CD8-positive, alpha-beta memory T cell (primary cell): ENCODE measurements at regions not wholly inside any gene's neighbourhood (a gene's known extent, or its start where the extent isn't known, plus 50 kb on each side); places are given as distances from the start of the nearest gene placed in this dataset.
"Not testable (repeated sequence)": the region's sequence is repeated elsewhere in the genome, so short reads cannot be mapped to it uniquely, and the experiment has no call there.

Experiments used
- CTCF ChIA-PET: fragments of 350-600 bp; sonication (Branson Sonifier 250); formaldehyde crosslinking; loops from one replicate; lab custom pipeline; 2021; ENCODE audit warnings: antibody characterized with exemption; lab: Charles Lee
- POLR2A ChIA-PET: fragments of 350-600 bp; sonication (Branson Sonifier 250); formaldehyde crosslinking; loops from one replicate; lab custom pipeline; 2021; ENCODE audit warnings: antibody characterized with exemption; lab: Charles Lee
- DNase-seq, 5 donors: peaks; one replicate each; pipeline versions ENCODE4 v3.0.0 to v3.0.0-alpha.2; 2020 to 2022; ENCODE audit warnings: mixed read lengths in 1 of 5
- H3K27ac ChIP-seq: one replicate; pipeline ENCODE4 v1.7.0; 2013; ENCODE audit warnings: low read depth, mild to moderate bottlenecking, low read length, moderate library complexity
- H3K27me3 ChIP-seq: 2 replicates; pipeline ENCODE4 v1.7.0; 2013; ENCODE audit warnings: low read length, mild to moderate bottlenecking; ENCODE audit not compliant: insufficient read depth, poor library complexity, severe bottlenecking
- H3K36me3 ChIP-seq: 2 replicates; pipeline ENCODE4 v1.7.0; 2013; ENCODE audit warnings: mild to moderate bottlenecking, low read length, moderate library complexity; ENCODE audit not compliant: insufficient read depth
- H3K4me1 ChIP-seq: 2 replicates; pipeline ENCODE4 v1.7.0; 2013; ENCODE audit warnings: mild to moderate bottlenecking, low read length, moderate library complexity; ENCODE audit not compliant: insufficient read depth
- H3K4me3 ChIP-seq: 2 replicates; pipeline ENCODE4 v1.7.0; 2013; ENCODE audit warnings: mild to moderate bottlenecking, low read length
- H3K9me3 ChIP-seq: 2 replicates; pipeline ENCODE4 v1.7.0; 2013; ENCODE audit warnings: mild to moderate bottlenecking, low read length
- H3K27ac Mint-ChIP-seq, 8 donors: one replicate each; pipeline ENCODE4 v1.8.0; 2020 to 2021; ENCODE audit warnings: mixed read lengths in 8 of 8, mild to moderate bottlenecking in 6 of 8, inconsistent platforms in 3 of 8, moderate library complexity in 3 of 8
- H3K27me3 Mint-ChIP-seq, 2 donors: one replicate each; pipeline ENCODE4 v1.8.0; 2020 to 2021; ENCODE audit warnings: mixed read lengths in 2 of 2, mild to moderate bottlenecking in 1 of 2, moderate library complexity in 1 of 2
- H3K36me3 Mint-ChIP-seq, 3 donors: one replicate each; pipeline ENCODE4 v1.8.0; 2020 to 2021; ENCODE audit warnings: mixed read lengths in 3 of 3, inconsistent platforms in 1 of 3, mild to moderate bottlenecking in 1 of 3
- H3K4me1 Mint-ChIP-seq, 3 donors: one replicate each; pipeline ENCODE4 v1.8.0; 2020 to 2021; ENCODE audit warnings: mixed read lengths in 3 of 3, inconsistent platforms in 1 of 3, mild to moderate bottlenecking in 1 of 3
- H3K4me3 Mint-ChIP-seq, 7 donors: one replicate each; pipeline ENCODE4 v1.8.0; 2020 to 2021; ENCODE audit warnings: mixed read lengths in 7 of 7, mild to moderate bottlenecking in 6 of 7, moderate library complexity in 4 of 7, inconsistent platforms in 2 of 7
- H3K9me3 Mint-ChIP-seq, 5 donors: one replicate each; pipeline ENCODE4 v1.8.0; 2020 to 2022; ENCODE audit warnings: mixed read lengths in 5 of 5, mild to moderate bottlenecking in 3 of 5, moderate library complexity in 2 of 5, inconsistent platforms in 1 of 5

GRCh38 chr3:146712806-146713205, 107.7 kb upstream of the PLSCR5 start:
- ChIA-PET CTCF (no interaction called here), POLR2A (no interaction called here)
- Histone ChIP-seq H3K4me3 (no peak overlapping the region), H3K4me1 (no peaks in the 10 kb centered on the region), H3K9me3 (no peaks in the 10 kb centered on the region), H3K36me3 (no peaks in the 10 kb centered on the region), H3K27ac (no peak overlapping the region), H3K27me3 (no peaks in the 10 kb centered on the region)
- no peak overlapping the region for H3K4me3 Mint-ChIP-seq
- H3K27me3 Mint-ChIP-seq, result peaks cover 0 to 1% of the 10 kb centered on the region in 2 donors
- DNase-seq, result no peak
- no peaks in the 10 kb centered on the region for H3K36me3 Mint-ChIP-seq
- no peaks in the 10 kb centered on the region for H3K4me1 Mint-ChIP-seq
- H3K9me3 Mint-ChIP-seq, result peaks cover 0 to 3% (median 0%) of the 10 kb centered on the region in 5 donors
- no peak overlapping the region for H3K27ac Mint-ChIP-seq

GRCh38 chr3:146709969-146710368, 104.8 kb upstream of the PLSCR5 start:
- H3K4me1 Mint-ChIP-seq, result no peaks in the 10 kb centered on the region
- Histone ChIP-seq H3K4me3 (no peak overlapping the region), H3K4me1 (no peaks in the 10 kb centered on the region), H3K9me3 (no peaks in the 10 kb centered on the region), H3K27me3 (no peaks in the 10 kb centered on the region), H3K36me3 (no peaks in the 10 kb centered on the region), H3K27ac (no peak overlapping the region)
- DNase-seq, result no peak
- no peak overlapping the region for H3K27ac Mint-ChIP-seq
- POLR2A ChIA-PET, result no interaction called here
- H3K9me3 Mint-ChIP-seq, result peaks cover 0 to 3% (median 0%) of the 10 kb centered on the region in 5 donors
- peaks cover 0 to 3% of the 10 kb centered on the region in 2 donors for H3K27me3 Mint-ChIP-seq
- no peak overlapping the region for H3K4me3 Mint-ChIP-seq
- CTCF ChIA-PET, result no interaction called here
- no peaks in the 10 kb centered on the region for H3K36me3 Mint-ChIP-seq

- Histone ChIP-seq H3K4me3 (no peak overlapping the region), H3K4me1 (no peaks in the 10 kb centered on the region), H3K36me3 (no peaks in the 10 kb centered on the region), H3K9me3 (no peaks in the 10 kb centered on the region), H3K27me3 (no peaks in the 10 kb centered on the region), H3K27ac (no peak overlapping the region)
- no peak overlapping the region for H3K4me3 Mint-ChIP-seq
- ChIA-PET POLR2A (no interaction called here), CTCF (no interaction called here)
- H3K27me3 Mint-ChIP-seq, result peaks cover 0 to 1% of the 10 kb centered on the region in 2 donors
- DNase-seq, result no peak
- no peak overlapping the region for H3K27ac Mint-ChIP-seq
- no peaks in the 10 kb centered on the region for H3K4me1 Mint-ChIP-seq
- no peaks in the 10 kb centered on the region for H3K9me3 Mint-ChIP-seq
- H3K36me3 Mint-ChIP-seq, result no peaks in the 10 kb centered on the region
These were observed 100.1 kb upstream of the PLSCR5 start for GRCh38 chr3:146705225-146705624.

GRCh38 chr3:146702237-146702636, 97.1 kb upstream of the PLSCR5 start:
- no peaks in the 10 kb centered on the region for H3K36me3 Mint-ChIP-seq
- DNase-seq, result no peak
- CTCF ChIA-PET, result no interaction called here
- H3K9me3 Mint-ChIP-seq, result peaks cover 0 to 2% (median 0%) of the 10 kb centered on the region in 5 donors
- POLR2A ChIA-PET, result no interaction called here
- no peak overlapping the region for H3K4me3 Mint-ChIP-seq
- H3K27ac ChIP-seq, result no peak overlapping the region
- H3K4me1 Mint-ChIP-seq, result no peaks in the 10 kb centered on the region
- H3K36me3 ChIP-seq, result no peaks in the 10 kb centered on the region
- no peak overlapping the region for H3K4me3 ChIP-seq
- H3K27ac Mint-ChIP-seq, result no peak overlapping the region
- H3K27me3 ChIP-seq, result no peaks in the 10 kb centered on the region
- H3K9me3 ChIP-seq, result no peaks in the 10 kb centered on the region
- H3K4me1 ChIP-seq, result no peaks in the 10 kb centered on the region
- peaks cover 0 to 3% of the 10 kb centered on the region in 2 donors for H3K27me3 Mint-ChIP-seq

GRCh38 chr3:146701246-146701645, 96.1 kb upstream of the PLSCR5 start:
- DNase-seq, result no peak
- ChIA-PET CTCF (no interaction called here), POLR2A (no interaction called here)
- H3K27ac ChIP-seq, result no peak overlapping the region
- H3K4me3 ChIP-seq, result no peak overlapping the region
- Mint-ChIP-seq H3K27ac (no peak overlapping the region), H3K4me1 (no peaks in the 10 kb centered on the region), H3K27me3 (peaks cover 0 to 2% of the 10 kb centered on the region in 2 donors), H3K4me3 (no peak overlapping the region), H3K36me3 (no peaks in the 10 kb centered on the region), H3K9me3 (peaks cover 0 to 2% (median 0%) of the 10 kb centered on the region in 5 donors)
- no peaks in the 10 kb centered on the region for H3K4me1 ChIP-seq
- H3K9me3 ChIP-seq, result no peaks in the 10 kb centered on the region
- H3K27me3 ChIP-seq, result no peaks in the 10 kb centered on the region
- H3K36me3 ChIP-seq, result no peaks in the 10 kb centered on the region

- POLR2A ChIA-PET, H3K4me3 ChIP-seq, H3K27me3 ChIP-seq, H3K4me1 ChIP-seq, H3K36me3 Mint-ChIP-seq, H3K4me3 Mint-ChIP-seq, H3K36me3 ChIP-seq, H3K27ac Mint-ChIP-seq, H3K9me3 ChIP-seq, H3K9me3 Mint-ChIP-seq, H3K27me3 Mint-ChIP-seq, CTCF ChIA-PET, DNase-seq, H3K27ac ChIP-seq, H3K4me1 Mint-ChIP-seq: not testable (repeated sequence)
These were observed 94.9 kb upstream of the PLSCR5 start for GRCh38 chr3:146700025-146700424.

GRCh38 chr3:146692254-146692653, 87.1 kb upstream of the PLSCR5 start:
- H3K4me3 Mint-ChIP-seq, result no peak overlapping the region
- Histone ChIP-seq H3K36me3 (no peaks in the 10 kb centered on the region), H3K4me3 (no peak overlapping the region), H3K4me1 (no peaks in the 10 kb centered on the region), H3K9me3 (no peaks in the 10 kb centered on the region), H3K27ac (no peak overlapping the region), H3K27me3 (no peaks in the 10 kb centered on the region)
- H3K27me3 Mint-ChIP-seq, result no peaks in the 10 kb centered on the region
- H3K36me3 Mint-ChIP-seq, result no peaks in the 10 kb centered on the region
- H3K4me1 Mint-ChIP-seq, result no peaks in the 10 kb centered on the region
- ChIA-PET CTCF (no interaction called here), POLR2A (no interaction called here)
- DNase-seq, result no peak
- H3K27ac Mint-ChIP-seq, result no peak overlapping the region
- peaks cover 0 to 17% (median 8%) of the 10 kb centered on the region in 5 donors for H3K9me3 Mint-ChIP-seq

GRCh38 chr3:146685050-146685814, 80.1 kb upstream of the PLSCR5 start:
- ChIA-PET CTCF (no interaction called here), POLR2A (no interaction called here)
- H3K9me3 Mint-ChIP-seq, result peaks cover 0 to 4% (median 2%) of the 10 kb centered on the region in 5 donors
- Histone ChIP-seq H3K36me3 (no peaks in the 10 kb centered on the region), H3K4me3 (no peak overlapping the region), H3K9me3 (no peaks in the 10 kb centered on the region), H3K4me1 (no peaks in the 10 kb centered on the region), H3K27me3 (no peaks in the 10 kb centered on the region), H3K27ac (no peak overlapping the region)
- no peaks in the 10 kb centered on the region for H3K4me1 Mint-ChIP-seq
- H3K27ac Mint-ChIP-seq, result no peak overlapping the region
- no peak for DNase-seq
- no peaks in the 10 kb centered on the region for H3K27me3 Mint-ChIP-seq
- peaks cover 0 to 1% (median 0%) of the 10 kb centered on the region in 3 donors for H3K36me3 Mint-ChIP-seq
- no peak overlapping the region for H3K4me3 Mint-ChIP-seq
